Gastroesophageal sphincter (tissue), 3 donors: ENCODE measurements at regions not wholly inside any gene's neighbourhood (a gene's known extent, or its start where the extent isn't known, plus 50 kb on each side); places are given as distances from the start of the nearest gene placed in this dataset.

Experiments
- CTCF ChIP-seq, 4 experiments: fragments of 200-600 bp in 2 of 4; fragments of 450-650 bp in 2 of 4; sonication (generic) in 1 of 4; IDR thresholded peaks; one replicate each; pipeline ENCODE4 v1.5.1; 2017 to 2019; ENCODE audit warnings: antibody characterized with exemption in 4 of 4, mild to moderate bottlenecking in 2 of 4, moderate library complexity in 2 of 4
- EP300 ChIP-seq: sonication (generic); formaldehyde crosslinking; IDR thresholded peaks from one replicate; pipeline ENCODE4 v1.6.1; 2017; ENCODE audit warnings: antibody characterized with exemption, mild to moderate bottlenecking
- POLR2A ChIP-seq, 2 donors: fragments of 450-650 bp; IDR thresholded peaks; one replicate each; pipeline ENCODE4 v1.6.1; 2017; ENCODE audit warnings: antibody characterized with exemption in 2 of 2, mild to moderate bottlenecking in 2 of 2, moderate library complexity in 1 of 2

- TF ChIP-seq POLR2A (IDR thresholded peaks at IDR 0.05) (no peak), CTCF (IDR thresholded peaks at IDR 0.05) (no peak), EP300 (no peak)
These were observed 143.5 kb downstream of the TFPI2 start for GRCh38 chr7:93747019-93747418.
